ENCODE measurements at regions not wholly inside any gene's neighbourhood (a gene's known extent, or its start where the extent isn't known, plus 50 kb on each side); places are given as distances from the start of the nearest gene placed in this dataset.

DNA sequence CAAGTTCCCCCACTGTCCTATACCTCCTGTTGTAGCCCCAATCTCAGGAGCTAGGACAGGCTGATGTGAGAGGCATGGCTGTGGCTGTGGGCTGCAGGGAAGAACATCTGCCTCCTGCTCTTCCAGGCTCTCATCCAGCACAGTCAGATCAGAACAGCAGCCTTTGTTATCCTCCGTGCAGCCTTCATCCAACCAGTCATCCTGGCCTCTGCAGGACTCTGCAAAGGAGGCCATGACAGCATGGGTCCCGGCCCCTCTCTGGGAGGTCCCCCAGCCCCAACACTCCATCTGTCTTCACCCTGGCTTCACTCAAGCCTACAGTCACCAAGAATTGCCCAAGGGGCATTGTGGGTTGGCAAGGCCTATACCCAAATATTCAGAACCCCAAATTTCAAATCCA, 223.2 kb upstream of the COPS8 start:
- H3K9ac ChIP-seq (ENCODE audit: low read length in 2 of 2) = no peak overlapping the region

GRCh38 chr2:236862961-236863728, 222.5 kb upstream of the COPS8 start:
- Histone ChIP-seq H3K36me3 (ENCODE audit: control insufficient read depth in 2 of 2, insufficient read depth in 2 of 2, low read length in 2 of 2) (no peaks in the 10 kb centered on the region), H3K4me3 (ENCODE audit: low read length in 2 of 2) (no peak overlapping the region), H3K27ac (ENCODE audit: low read length) (no peak overlapping the region)

More for the DNA sequence above, 223.2 kb upstream of the COPS8 start:
- H3K9me3 ChIP-seq (ENCODE audit: control insufficient read depth in 2 of 2, low read length in 2 of 2) = no peaks in the 10 kb centered on the region
- H3K4me3 ChIP-seq (ENCODE audit: low read length in 2 of 2) = no peak overlapping the region
- H3K4me1 ChIP-seq (ENCODE audit: control insufficient read depth, insufficient read depth, low read length) = no peaks in the 10 kb centered on the region
- no peaks in the 10 kb centered on the region for H3K27me3 ChIP-seq (ENCODE audit: control insufficient read depth in 1 of 2, insufficient read depth in 2 of 2, low read length in 2 of 2)
- H3K27ac ChIP-seq (ENCODE audit: low read length) = no peak overlapping the region
- H3K36me3 ChIP-seq (ENCODE audit: control insufficient read depth in 2 of 2, insufficient read depth in 2 of 2, low read length in 2 of 2) = no peaks in the 10 kb centered on the region

GRCh38 chr2:236863729-236864126, 222.0 kb upstream of the COPS8 start:
- Histone ChIP-seq H3K4me3 (ENCODE audit: low read length in 2 of 2) (no peak overlapping the region), H3K36me3 (ENCODE audit: control insufficient read depth in 2 of 2, insufficient read depth in 2 of 2, low read length in 2 of 2) (no peaks in the 10 kb centered on the region), H3K27ac (ENCODE audit: low read length) (no peak overlapping the region), H3K27me3 (ENCODE audit: control insufficient read depth in 1 of 2, insufficient read depth in 2 of 2, low read length in 2 of 2) (no peaks in the 10 kb centered on the region), H3K4me1 (ENCODE audit: control insufficient read depth, insufficient read depth, low read length) (no peaks in the 10 kb centered on the region), H3K9me3 (ENCODE audit: control insufficient read depth in 2 of 2, low read length in 2 of 2) (no peaks in the 10 kb centered on the region), H3K9ac (ENCODE audit: low read length in 2 of 2) (no peak overlapping the region)

More at GRCh38 chr2:236862961-236863728, 222.5 kb upstream of the COPS8 start:
- no peaks in the 10 kb centered on the region for H3K27me3 ChIP-seq (ENCODE audit: control insufficient read depth in 1 of 2, insufficient read depth in 2 of 2, low read length in 2 of 2)
- H3K4me1 ChIP-seq (ENCODE audit: control insufficient read depth, insufficient read depth, low read length) = no peaks in the 10 kb centered on the region
- no peaks in the 10 kb centered on the region for H3K9me3 ChIP-seq (ENCODE audit: control insufficient read depth in 2 of 2, low read length in 2 of 2)
- H3K9ac ChIP-seq (ENCODE audit: low read length in 2 of 2) = no peak overlapping the region

DNA sequence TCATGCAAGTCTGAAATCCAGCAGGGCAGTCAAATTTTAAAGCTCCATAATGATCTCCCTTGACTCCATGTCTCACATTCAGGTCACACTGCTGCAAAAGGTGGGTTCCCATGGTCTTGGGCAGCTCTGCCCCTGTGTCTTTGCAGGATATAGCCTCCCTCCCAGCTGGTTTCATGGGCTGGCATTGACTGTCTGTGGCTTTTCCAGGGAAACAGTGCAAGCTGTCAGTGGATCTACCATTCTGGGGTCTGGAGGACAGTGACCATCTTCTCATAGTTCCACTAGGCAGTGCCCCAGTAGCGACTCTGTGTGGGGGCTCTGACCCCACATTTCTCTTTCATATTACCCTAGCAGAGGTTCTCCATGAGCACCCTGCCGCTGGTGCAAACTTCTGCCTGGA, 220.6 kb upstream of the COPS8 start:
- H3K9me3 ChIP-seq (ENCODE audit: control insufficient read depth in 2 of 2, low read length in 2 of 2) = no peaks in the 10 kb centered on the region
- H3K27ac ChIP-seq (ENCODE audit: low read length) = no peak overlapping the region
- H3K4me1 ChIP-seq (ENCODE audit: control insufficient read depth, insufficient read depth, low read length) = no peaks in the 10 kb centered on the region
- H3K36me3 ChIP-seq (ENCODE audit: control insufficient read depth in 2 of 2, insufficient read depth in 2 of 2, low read length in 2 of 2) = no peaks in the 10 kb centered on the region
- H3K4me3 ChIP-seq (ENCODE audit: low read length in 2 of 2) = no peak overlapping the region
- H3K9ac ChIP-seq (ENCODE audit: low read length in 2 of 2) = no peak overlapping the region
- no peaks in the 10 kb centered on the region for H3K27me3 ChIP-seq (ENCODE audit: control insufficient read depth in 1 of 2, insufficient read depth in 2 of 2, low read length in 2 of 2)

DNA sequence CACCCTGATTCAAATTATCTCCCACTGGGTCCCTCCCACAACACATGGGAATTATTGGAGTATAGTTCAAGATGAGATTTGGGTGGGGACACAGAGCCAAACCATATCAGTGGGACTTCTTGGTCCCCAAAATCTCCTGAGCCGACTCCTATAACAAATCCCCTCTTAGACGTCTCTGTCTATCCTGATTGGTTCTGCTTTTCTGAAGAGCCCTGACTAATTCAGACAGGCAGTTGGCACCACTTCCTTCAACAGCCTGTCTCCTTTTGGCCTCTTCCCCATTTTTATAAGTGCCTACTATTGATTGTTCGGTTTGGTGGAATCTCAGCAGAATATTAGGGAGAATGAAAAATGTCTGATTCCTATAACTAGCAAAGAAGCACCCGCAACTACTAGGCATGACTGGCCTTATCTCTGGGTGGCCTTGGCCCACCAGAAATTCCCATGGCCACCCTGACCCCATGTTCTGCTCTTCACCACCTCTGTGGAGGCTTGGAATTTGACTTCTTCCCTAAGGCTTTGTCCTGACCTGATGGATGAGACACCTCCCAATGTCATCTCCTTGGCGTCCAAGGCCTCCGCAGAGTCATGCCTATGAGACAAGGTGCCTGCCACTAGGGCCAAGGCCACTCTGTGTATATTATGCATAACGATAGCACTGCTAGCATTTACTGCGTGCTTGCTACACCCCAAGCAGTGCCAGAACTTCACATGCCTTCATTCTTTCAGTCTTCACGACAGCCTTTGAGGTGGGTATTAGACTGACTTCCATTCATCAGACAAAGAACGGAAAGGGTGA, 218.9 kb upstream of the COPS8 start:
- Histone ChIP-seq H3K4me3 (ENCODE audit: low read length in 2 of 2) (no peak overlapping the region), H3K36me3 (ENCODE audit: control insufficient read depth in 2 of 2, insufficient read depth in 2 of 2, low read length in 2 of 2) (no peaks in the 10 kb centered on the region), H3K27ac (ENCODE audit: low read length) (no peak overlapping the region), H3K4me1 (ENCODE audit: control insufficient read depth, insufficient read depth, low read length) (no peaks in the 10 kb centered on the region), H3K27me3 (ENCODE audit: control insufficient read depth in 1 of 2, insufficient read depth in 2 of 2, low read length in 2 of 2) (no peaks in the 10 kb centered on the region), H3K9ac (ENCODE audit: low read length in 2 of 2) (no peak overlapping the region), H3K9me3 (ENCODE audit: control insufficient read depth in 2 of 2, low read length in 2 of 2) (no peaks in the 10 kb centered on the region)

DNA sequence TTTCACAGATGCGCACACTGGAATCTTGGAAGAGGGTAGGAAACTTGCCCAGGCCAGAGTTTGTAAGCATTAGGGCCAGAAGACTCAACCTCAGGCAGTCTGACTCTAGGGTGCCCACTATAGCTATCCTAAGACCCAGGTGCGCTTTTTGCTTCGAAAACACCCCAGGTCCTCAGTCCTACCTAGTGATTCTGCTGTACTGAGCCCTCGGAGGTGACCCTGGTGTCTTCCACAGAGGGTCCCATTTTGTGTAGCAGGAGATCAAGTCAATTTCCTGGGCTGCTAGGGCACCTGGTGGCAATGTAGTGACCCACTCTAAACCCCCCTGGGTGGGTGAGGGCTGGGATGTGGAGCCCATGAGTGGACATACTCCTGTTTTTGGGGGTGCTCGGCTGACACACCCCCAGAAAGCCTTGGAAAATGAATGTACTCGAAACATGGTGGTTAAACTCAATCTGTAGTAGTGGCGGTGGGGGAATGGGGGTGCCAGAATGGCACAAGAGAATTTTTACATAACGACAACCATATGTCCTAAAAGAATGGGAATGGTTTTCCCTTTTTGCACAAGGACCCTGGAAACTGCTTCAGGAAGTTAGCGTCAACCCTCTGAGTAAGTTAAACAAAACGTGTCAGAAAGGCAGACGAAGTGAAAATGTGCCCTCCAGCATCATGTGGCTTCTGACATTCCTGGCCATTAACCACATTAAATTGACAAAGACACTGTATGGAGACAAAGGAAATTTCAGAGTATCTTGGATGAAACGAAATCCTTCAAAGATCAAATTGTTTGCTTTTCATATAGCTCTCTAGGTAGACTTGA, 218.0 kb upstream of the COPS8 start:
- no peak overlapping the region for H3K27ac ChIP-seq (ENCODE audit: low read length)
- H3K27me3 ChIP-seq (ENCODE audit: control insufficient read depth in 1 of 2, insufficient read depth in 2 of 2, low read length in 2 of 2) = no peaks in the 10 kb centered on the region
- no peaks in the 10 kb centered on the region for H3K4me1 ChIP-seq (ENCODE audit: control insufficient read depth, insufficient read depth, low read length)
- no peaks in the 10 kb centered on the region for H3K9me3 ChIP-seq (ENCODE audit: control insufficient read depth in 2 of 2, low read length in 2 of 2)
- no peaks in the 10 kb centered on the region for H3K36me3 ChIP-seq (ENCODE audit: control insufficient read depth in 2 of 2, insufficient read depth in 2 of 2, low read length in 2 of 2)
- no peak overlapping the region for H3K9ac ChIP-seq (ENCODE audit: low read length in 2 of 2)
- H3K4me3 ChIP-seq (ENCODE audit: low read length in 2 of 2) = no peak overlapping the region

GRCh38 chr2:236870370-236870769, 215.3 kb upstream of the COPS8 start:
- Histone ChIP-seq H3K27me3 (ENCODE audit: control insufficient read depth in 1 of 2, insufficient read depth in 2 of 2, low read length in 2 of 2) (no peaks in the 10 kb centered on the region), H3K4me3 (ENCODE audit: low read length in 2 of 2) (no peak overlapping the region), H3K9me3 (ENCODE audit: control insufficient read depth in 2 of 2, low read length in 2 of 2) (no peaks in the 10 kb centered on the region), H3K4me1 (ENCODE audit: control insufficient read depth, insufficient read depth, low read length) (no peaks in the 10 kb centered on the region), H3K27ac (ENCODE audit: low read length) (no peak overlapping the region), H3K9ac (ENCODE audit: low read length in 2 of 2) (no peak overlapping the region), H3K36me3 (ENCODE audit: control insufficient read depth in 2 of 2, insufficient read depth in 2 of 2, low read length in 2 of 2) (no peaks in the 10 kb centered on the region)

- no peak overlapping the region for H3K9ac ChIP-seq (ENCODE audit: low read length in 2 of 2)
- no peaks in the 10 kb centered on the region for H3K36me3 ChIP-seq (ENCODE audit: control insufficient read depth in 2 of 2, insufficient read depth in 2 of 2, low read length in 2 of 2)
- H3K9me3 ChIP-seq (ENCODE audit: control insufficient read depth in 2 of 2, low read length in 2 of 2) = no peaks in the 10 kb centered on the region
- H3K27me3 ChIP-seq (ENCODE audit: control insufficient read depth in 1 of 2, insufficient read depth in 2 of 2, low read length in 2 of 2) = peaks cover 0 to 4% of the 10 kb centered on the region in 2 donors
- peaks cover 3% of the 10 kb centered on the region for H3K4me1 ChIP-seq (ENCODE audit: control insufficient read depth, insufficient read depth, low read length)
- no peak overlapping the region for H3K27ac ChIP-seq (ENCODE audit: low read length)
- H3K4me3 ChIP-seq (ENCODE audit: low read length in 2 of 2) = no peak overlapping the region
These were observed 214.1 kb upstream of the COPS8 start for GRCh38 chr2:236871500-236872001.

GRCh38 chr2:236872015-236872414, 213.7 kb upstream of the COPS8 start:
- Histone ChIP-seq H3K4me1 (ENCODE audit: control insufficient read depth, insufficient read depth, low read length) (peaks cover 3% of the 10 kb centered on the region), H3K27ac (ENCODE audit: low read length) (no peak overlapping the region), H3K4me3 (ENCODE audit: low read length in 2 of 2) (no peak overlapping the region), H3K36me3 (ENCODE audit: control insufficient read depth in 2 of 2, insufficient read depth in 2 of 2, low read length in 2 of 2) (no peaks in the 10 kb centered on the region), H3K9me3 (ENCODE audit: control insufficient read depth in 2 of 2, low read length in 2 of 2) (no peaks in the 10 kb centered on the region), H3K27me3 (ENCODE audit: control insufficient read depth in 1 of 2, insufficient read depth in 2 of 2, low read length in 2 of 2) (peaks cover 0 to 4% of the 10 kb centered on the region in 2 donors), H3K9ac (ENCODE audit: low read length in 2 of 2) (no peak overlapping the region)

DNA sequence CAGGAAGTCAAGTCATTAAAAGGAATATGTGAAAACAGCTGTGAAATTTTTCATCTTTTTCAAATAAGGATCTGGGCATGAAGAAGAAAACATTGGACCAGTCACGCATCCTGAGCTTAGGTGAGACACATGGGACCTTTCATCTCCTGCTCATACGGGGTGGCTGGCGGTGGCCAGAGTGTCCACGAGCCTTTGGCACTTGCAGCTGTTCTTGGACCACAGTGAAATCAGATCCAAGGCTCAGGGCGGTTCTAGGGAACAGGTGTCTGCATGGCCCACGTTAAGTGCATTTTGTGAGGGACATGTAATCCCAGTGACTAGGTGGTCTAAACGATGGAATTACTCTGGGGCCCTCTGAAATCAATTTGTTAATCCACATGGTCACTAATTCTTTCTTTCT, 212.7 kb upstream of the COPS8 start:
- H3K9me3 ChIP-seq (ENCODE audit: control insufficient read depth in 2 of 2, low read length in 2 of 2) = no peaks in the 10 kb centered on the region
- no peaks in the 10 kb centered on the region for H3K36me3 ChIP-seq (ENCODE audit: control insufficient read depth in 2 of 2, insufficient read depth in 2 of 2, low read length in 2 of 2)
- peaks cover 3% of the 10 kb centered on the region for H3K4me1 ChIP-seq (ENCODE audit: control insufficient read depth, insufficient read depth, low read length)
- H3K4me3 ChIP-seq (ENCODE audit: low read length in 2 of 2) = no peak overlapping the region
- H3K9ac ChIP-seq (ENCODE audit: low read length in 2 of 2) = no peak overlapping the region
- H3K27ac ChIP-seq (ENCODE audit: low read length) = no peak overlapping the region
- peaks cover 0 to 4% of the 10 kb centered on the region in 2 donors for H3K27me3 ChIP-seq (ENCODE audit: control insufficient read depth in 1 of 2, insufficient read depth in 2 of 2, low read length in 2 of 2)

All from stomach smooth muscle (tissue), 2 donors.